Right atrium auricular region (tissue), 2 donors: ENCODE measurements at regions not wholly inside any gene's neighbourhood (a gene's known extent, or its start where the extent isn't known, plus 50 kb on each side); places are given as distances from the start of the nearest gene placed in this dataset.

Source experiments
- DNase-seq: peaks from one replicate; pipeline ENCODE4 v3.0.0-alpha.2; 2019; ENCODE audit warnings: low spot score
- H3K27ac ChIP-seq, 2 donors: fragments of 200-600 bp; sonication (generic); 1 replicate in 1 of 2; 2 replicates in 1 of 2; pipeline ENCODE4 v1.5.1; 2016 to 2019
- H3K27me3 ChIP-seq, 2 donors: fragments of 200-600 bp; sonication (generic); one replicate each; pipeline versions ENCODE4 v1.5.1 to v1.6.0; 2017 to 2019
- H3K36me3 ChIP-seq: fragments of 200-600 bp; sonication (generic); one replicate; pipeline ENCODE4 v1.5.1; 2016
- H3K4me1 ChIP-seq, 2 donors: fragments of 200-600 bp; sonication (generic); one replicate each; pipeline versions ENCODE4 v1.5.1 to v1.6.0; 2017 to 2019
- H3K4me3 ChIP-seq, 2 donors: fragments of 200-600 bp; sonication (generic); 1 replicate in 1 of 2; 2 replicates in 1 of 2; pipeline ENCODE4 v1.5.1; 2017 to 2019; ENCODE audit warnings: mild to moderate bottlenecking in 1 of 2, moderate library complexity in 1 of 2
- H3K9me3 ChIP-seq, 2 donors: fragments of 200-600 bp; sonication (generic); one replicate each; pipeline ENCODE4 v1.5.1; 2019
- CTCF ChIP-seq, 2 donors: fragments of 200-600 bp; sonication (generic); IDR thresholded peaks; one replicate each; pipeline ENCODE4 v1.5.1; 2019; ENCODE audit warnings: antibody characterized with exemption in 2 of 2

- H3K4me3 ChIP-seq = no peak overlapping the region
- H3K36me3 ChIP-seq = no peaks in the 10 kb centered on the region
- no peaks in the 10 kb centered on the region for H3K27me3 ChIP-seq
- no peaks in the 10 kb centered on the region for H3K9me3 ChIP-seq
- no peaks in the 10 kb centered on the region for H3K4me1 ChIP-seq
- DNase-seq = no peak
- no peak for TF ChIP-seq CTCF (IDR thresholded peaks at IDR 0.05)
- H3K27ac ChIP-seq = no peak overlapping the region
Measured at GRCh38 chr18:37787452-37787851, 221.9 kb upstream of the CELF4 start.

- H3K4me3 ChIP-seq = no peak overlapping the region
- no peak for DNase-seq
- no peaks in the 10 kb centered on the region for H3K9me3 ChIP-seq
- H3K27me3 ChIP-seq = no peaks in the 10 kb centered on the region
- H3K36me3 ChIP-seq = no peaks in the 10 kb centered on the region
- no peak overlapping the region for H3K27ac ChIP-seq
- TF ChIP-seq CTCF (IDR thresholded peaks at IDR 0.05) = no peak
- H3K4me1 ChIP-seq = no peaks in the 10 kb centered on the region
Measured at GRCh38 chr18:37783771-37784170, 218.2 kb upstream of the CELF4 start.

- no peak for DNase-seq
- no peak overlapping the region for H3K4me3 ChIP-seq
- TF ChIP-seq CTCF (IDR thresholded peaks at IDR 0.05) = no peak
- H3K27me3 ChIP-seq = no peaks in the 10 kb centered on the region
- no peaks in the 10 kb centered on the region for H3K36me3 ChIP-seq
- H3K4me1 ChIP-seq = no peaks in the 10 kb centered on the region
- no peak overlapping the region for H3K27ac ChIP-seq
- H3K9me3 ChIP-seq = no peaks in the 10 kb centered on the region
Measured at GRCh38 chr18:37779220-37779619, 213.6 kb upstream of the CELF4 start.

- no peak for DNase-seq
- Histone ChIP-seq H3K9me3 (no peaks in the 10 kb centered on the region), H3K4me3 (no peak overlapping the region)
Measured at GRCh38 chr18:37778417-37779165, 213.0 kb upstream of the CELF4 start.

GRCh38 chr18:37769826-37770225 lies 204.2 kb upstream of the CELF4 start:
- Histone ChIP-seq H3K9me3 (no peaks in the 10 kb centered on the region), H3K27ac (no peak overlapping the region), H3K27me3 (no peaks in the 10 kb centered on the region), H3K4me1 (no peaks in the 10 kb centered on the region), H3K36me3 (no peaks in the 10 kb centered on the region), H3K4me3 (no peak overlapping the region)
- DNase-seq = no peak
- TF ChIP-seq CTCF (IDR thresholded peaks at IDR 0.05) = no peak

More at GRCh38 chr18:37778417-37779165, 213.0 kb upstream of the CELF4 start:
- no peaks in the 10 kb centered on the region for H3K4me1 ChIP-seq
- no peaks in the 10 kb centered on the region for H3K27me3 ChIP-seq
- H3K27ac ChIP-seq = no peak overlapping the region
- H3K36me3 ChIP-seq = no peaks in the 10 kb centered on the region
- peak in 1 of 2 donors; percentile 79 for TF ChIP-seq CTCF (IDR thresholded peaks at IDR 0.05)
